HG02981 (cell line): ENCODE measurements at regions not wholly inside any gene's neighbourhood (a gene's known extent, or its start where the extent isn't known, plus 50 kb on each side); places are given as distances from the start of the nearest gene placed in this dataset.
"Not testable (repeated sequence)": the region's sequence is repeated elsewhere in the genome, so short reads cannot be mapped to it uniquely, and the experiment has no call there.

Experiments used
- ATAC-seq: cut with Tn5 transposase; IDR thresholded peaks from one replicate; pipeline ENCODE4 v1.9.1; 2021; ENCODE audit warnings: mild to moderate bottlenecking, moderate library complexity; ENCODE audit not compliant: unreplicated experiment

- ATAC-seq: not testable (repeated sequence)
These were observed 102.1 kb upstream of the TMTC4 start for GRCh38 chr13:100776686-100777085.

GRCh38 chr13:100773923-100774663 is 99.5 kb upstream of the TMTC4 start:
- no peak for ATAC-seq

- ATAC-seq: no peak
These were observed 98.8 kb upstream of the TMTC4 start for GRCh38 chr13:100773429-100773828.

- no peak for ATAC-seq
These were observed 92.6 kb upstream of the TMTC4 start for GRCh38 chr13:100767192-100767591.

- not testable (repeated sequence) for ATAC-seq
These were observed 92.0 kb upstream of the TMTC4 start for GRCh38 chr13:100766570-100766969.

GRCh38 chr13:100764937-100765336 is 90.3 kb upstream of the TMTC4 start:
- ATAC-seq: no peak

- not testable (repeated sequence) for ATAC-seq
These were observed 87.5 kb upstream of the TMTC4 start for GRCh38 chr13:100762126-100762525.

- ATAC-seq: no peak
These were observed 81.3 kb upstream of the TMTC4 start for GRCh38 chr13:100755891-100756290.

- ATAC-seq: no peak
These were observed 79.9 kb upstream of the TMTC4 start for GRCh38 chr13:100754459-100754858.

GRCh38 chr13:100753376-100753775 is 78.8 kb upstream of the TMTC4 start:
- ATAC-seq: no peak

- ATAC-seq: no peak
These were observed 77.2 kb upstream of the TMTC4 start for GRCh38 chr13:100751826-100752225.

GRCh38 chr13:100746953-100747683 is 72.5 kb upstream of the TMTC4 start:
- ATAC-seq: no peak

GRCh38 chr13:100738176-100738855 is 63.7 kb upstream of the TMTC4 start:
- no peak for ATAC-seq

- no peak for ATAC-seq
These were observed 60.9 kb upstream of the TMTC4 start for GRCh38 chr13:100735494-100735893.

GRCh38 chr13:100734194-100734720 is 59.7 kb upstream of the TMTC4 start:
- ATAC-seq: no peak

GRCh38 chr13:100733261-100733660 is 58.7 kb upstream of the TMTC4 start:
- ATAC-seq: no peak

GRCh38 chr13:100728201-100728600 is 53.6 kb upstream of the TMTC4 start:
- ATAC-seq: no peak

GRCh38 chr13:100725472-100725871 is 50.9 kb upstream of the TMTC4 start:
- no peak for ATAC-seq

- no peak for ATAC-seq
These were observed 50.0 kb upstream of the TMTC4 start for GRCh38 chr13:100724568-100724967.
